IMR-90 (cell line): ENCODE measurements at regions not wholly inside any gene's neighbourhood (a gene's known extent, or its start where the extent isn't known, plus 50 kb on each side); places are given as distances from the start of the nearest gene placed in this dataset.
"Not testable (repeated sequence)": the region's sequence is repeated elsewhere in the genome, so short reads cannot be mapped to it uniquely, and the experiment has no call there.

Source experiments
- ATAC-seq: fragments of 200-7000 bp; cut with Tn5 transposase; 2 replicates; pipeline ENCODE4 v1.9.1; 2020; ENCODE audit warnings: low read depth, mild to moderate bottlenecking, moderate library complexity
- BruUV-seq: library from RNA; stranded (reverse); fragments of 400-500 nt; replicated peaks from 2 replicates; lab custom pipeline; 2021; lab: Mats Ljungman, UMichigan
- CTCF ChIA-PET: fragments of 300-600 bp; formaldehyde crosslinking; extraction: SDS; loops from one replicate; lab custom pipeline; 2021; ENCODE audit warnings: antibody characterized with exemption; lab: Yijun Ruan, JAX
- POLR2A ChIA-PET: fragments of 300-600 bp; sonication (Branson Sonifier 250); formaldehyde crosslinking; loops from one replicate; lab custom pipeline; 2022; ENCODE audit warnings: antibody characterized with exemption; ENCODE audit not compliant: unreplicated experiment; lab: Charles Lee
- DNase-seq: peaks from one replicate; pipeline ENCODE4 v3.0.0; 2013
- H2AFZ ChIP-seq: replicated peaks from 2 replicates; pipeline ENCODE3; 2013; ENCODE audit warnings: low read length, mild to moderate bottlenecking; ENCODE audit not compliant: poor library complexity
- H2AK5ac ChIP-seq: 2 replicates; pipeline ENCODE4 v1.6.1; 2013; ENCODE audit warnings: low read depth, low read length, inconsistent platforms
- H2AK9ac ChIP-seq: replicated peaks from 2 replicates; pipeline ENCODE3; 2013; ENCODE audit warnings: mild to moderate bottlenecking, low read depth, low read length, moderate library complexity; ENCODE audit not compliant: poor library complexity
- H2BK120ac ChIP-seq: 2 replicates; pipeline ENCODE4 v1.6.1; 2013; ENCODE audit warnings: low read depth, low read length, inconsistent platforms
- H2BK15ac ChIP-seq: 3 replicates; pipeline ENCODE4 v1.6.1; 2013; ENCODE audit warnings: low read depth, low read length, inconsistent platforms
- H2BK20ac ChIP-seq: 2 replicates; pipeline ENCODE4 v1.6.1; 2013; ENCODE audit warnings: low read depth, mild to moderate bottlenecking, inconsistent platforms, low read length, moderate library complexity
- H2BK5ac ChIP-seq: 2 replicates; pipeline ENCODE4 v1.6.1; 2013; ENCODE audit warnings: mild to moderate bottlenecking, low read depth, low read length, inconsistent platforms; ENCODE audit not compliant: poor library complexity, severe bottlenecking
- H3K14ac ChIP-seq: replicated peaks from 2 replicates; pipeline ENCODE4 v1.6.1; 2013; ENCODE audit warnings: low read depth, low read length, inconsistent platforms
- H3K18ac ChIP-seq: 2 replicates; pipeline ENCODE4 v1.6.1; 2013; ENCODE audit warnings: low read depth, low read length, control low read depth
- H3K23ac ChIP-seq: 2 replicates; pipeline ENCODE4 v1.6.1; 2013; ENCODE audit warnings: low read depth, low read length, inconsistent platforms
- H3K27ac ChIP-seq: 2 replicates; pipeline ENCODE4 v1.5.1; 2013; ENCODE audit warnings: mild to moderate bottlenecking, control low read depth, low read length; ENCODE audit not compliant: insufficient read depth
- H3K27me3 ChIP-seq: 2 replicates; pipeline ENCODE4 v1.6.1; 2013; ENCODE audit warnings: low read length; ENCODE audit not compliant: control insufficient read depth, insufficient read depth
- H3K36me3 ChIP-seq: 2 replicates; pipeline ENCODE4 v1.6.1; 2013; ENCODE audit warnings: low read length, mixed read lengths; ENCODE audit not compliant: control insufficient read depth, insufficient read depth
- H3K4ac ChIP-seq: 2 replicates; pipeline ENCODE4 v1.6.1; 2013; ENCODE audit warnings: low read depth, low read length, inconsistent platforms
- H3K4me1 ChIP-seq: 2 replicates; pipeline ENCODE4 v1.6.1; 2013; ENCODE audit warnings: low read length, mixed read lengths; ENCODE audit not compliant: control insufficient read depth, insufficient read depth
- H3K4me2 ChIP-seq: 2 replicates; pipeline ENCODE4 v1.6.1; 2013; ENCODE audit warnings: low read depth, mild to moderate bottlenecking, control low read depth, low read length, moderate library complexity
- H3K4me3 ChIP-seq: 2 replicates; pipeline ENCODE4 v1.5.1; 2013; ENCODE audit warnings: low read depth, mild to moderate bottlenecking, control low read depth, low read length, moderate library complexity; ENCODE audit not compliant: insufficient read depth
- H3K56ac ChIP-seq: 2 replicates; pipeline ENCODE4 v1.6.1; 2013; ENCODE audit warnings: low read length, inconsistent platforms; ENCODE audit not compliant: insufficient read depth; ENCODE audit errors: extremely low read depth
- H3K79me1 ChIP-seq, 2 experiments: 2 replicates each; pipeline ENCODE4 v1.6.1; 2013; ENCODE audit warnings: low read length in 2 of 2, inconsistent platforms in 1 of 2, low read depth in 1 of 2
- H3K9ac ChIP-seq: 2 replicates; pipeline ENCODE4 v1.6.1; 2013; ENCODE audit warnings: low read depth, low read length, control low read depth
- H3K9me1 ChIP-seq: 2 replicates; pipeline ENCODE4 v1.6.1; 2013; ENCODE audit warnings: low read length, inconsistent platforms; ENCODE audit not compliant: insufficient read depth
- H3K9me3 ChIP-seq: 2 replicates; pipeline ENCODE4 v1.6.1; 2013; ENCODE audit warnings: low read length; ENCODE audit not compliant: control insufficient read depth, insufficient read depth
- H4K20me1 ChIP-seq: 2 replicates; pipeline ENCODE4 v1.6.1; 2013; ENCODE audit warnings: low read length, inconsistent platforms; ENCODE audit not compliant: insufficient read depth
- H4K5ac ChIP-seq: 2 replicates; pipeline ENCODE4 v1.6.1; 2013; ENCODE audit warnings: mild to moderate bottlenecking, low read depth, low read length, control low read depth
- H4K8ac ChIP-seq, 2 experiments: 2 replicates each; pipeline ENCODE4 v1.6.1; 2013; ENCODE audit warnings: low read depth in 2 of 2, low read length in 2 of 2, control low read depth in 1 of 2, inconsistent platforms in 1 of 2
- H4K91ac ChIP-seq: 2 replicates; pipeline ENCODE4 v1.6.1; 2013; ENCODE audit warnings: low read depth, low read length, inconsistent platforms; ENCODE audit not compliant: insufficient read depth
- NFE2L2 ChIP-seq: fragments of 150-350 bp; IDR thresholded peaks from 2 replicates; pipeline ENCODE4 v1.6.1; 2016; ENCODE audit warnings: low read depth, mild to moderate bottlenecking, low read length
- RCOR1 ChIP-seq: IDR thresholded peaks from 2 replicates; pipeline ENCODE4 v1.6.1; 2012; ENCODE audit warnings: mild to moderate bottlenecking, low read length, improper control_type of control experiment; ENCODE audit not compliant: insufficient replicate concordance
- WGBS, 2 experiments: methylation state at CpG; one replicate each; pipeline versions ENCODE4 v1.1.5 to v1.1.7; 2013; ENCODE audit warnings: missing lambda C conversion rate in 2 of 2; ENCODE audit not compliant: insufficient read length in 1 of 2; ENCODE audit errors: extremely low coverage in 2 of 2; 5-methylcytosine and 5-hydroxymethylcytosine counted together
- dilution Hi-C: fragments of 300-500 bp; cut with HindIII; formaldehyde crosslinking; loops from one replicate; pipeline ENCODE4 v1.14.3; 2018; ENCODE audit warnings: low sequenced_read_pairs; ENCODE audit not compliant: unreplicated experiment
- in situ Hi-C: fragments of 300-500 bp; cut with MboI; formaldehyde crosslinking; loops from 3 replicates; pipeline ENCODE4 v1.14.3; 2019; ENCODE audit warnings: low sequenced_read_pairs, inconsistent platforms, mixed read lengths
- intact Hi-C: fragments of 100-400 bp; cut with micrococcal nuclease; formaldehyde crosslinking; loops from 2 replicates; pipeline ENCODE4 v1.10.0; 2022

GRCh38 chr7:106365252-106366005, 80.6 kb upstream of the NAMPT start:
- Histone ChIP-seq H3K27ac (no peak overlapping the region), H4K5ac (no peak overlapping the region), H4K20me1 (no peaks in the 10 kb centered on the region), H2BK15ac (no peak overlapping the region), H3K4ac (no peak overlapping the region), H3K4me2 (no peak overlapping the region), H3K36me3 (no peaks in the 10 kb centered on the region), H3K9me3 (no peaks in the 10 kb centered on the region), H3K79me1 (no peaks in the 10 kb centered on the region), H2BK120ac (no peak overlapping the region), H4K8ac (no peak overlapping the region), H2AK5ac (no peak overlapping the region), H3K14ac (no peak overlapping the region), H3K9me1 (no peaks in the 10 kb centered on the region), H3K18ac (no peak overlapping the region), H4K91ac (no peak overlapping the region), H3K4me3 (no peak overlapping the region), H2AK9ac (no peak overlapping the region), H2BK20ac (no peak overlapping the region), H3K23ac (no peak overlapping the region), H3K9ac (no peak overlapping the region), H3K4me1 (no peaks in the 10 kb centered on the region), H3K27me3 (no peaks in the 10 kb centered on the region; the same call in 1 of the 2 replicates), H3K56ac (no peak overlapping the region), H2AFZ (no peak overlapping the region), H2BK5ac (no peak overlapping the region)
- CTCF ChIA-PET, result no interaction called here
- WGBS, 2 experiments, result no CpG with 5 or more reads among the region's 3 CpGs
- POLR2A ChIA-PET, result no interaction called here
- ATAC-seq, result no peak
- no TSS peak for BruUV-seq
- in situ Hi-C loops, result no loop called here
- intact Hi-C loops, result loop anchor here (5.0 kb wide), 3 partner anchors 78 to 372 kb away; partner anchors contain the start of gene CCDC71L
- TF ChIP-seq NFE2L2 (peak; percentile 54; the same call in 1 of the 2 replicates), RCOR1 (no peak)
- DNase-seq, result no peak
- dilution Hi-C loops, result no loop called here

DNA sequence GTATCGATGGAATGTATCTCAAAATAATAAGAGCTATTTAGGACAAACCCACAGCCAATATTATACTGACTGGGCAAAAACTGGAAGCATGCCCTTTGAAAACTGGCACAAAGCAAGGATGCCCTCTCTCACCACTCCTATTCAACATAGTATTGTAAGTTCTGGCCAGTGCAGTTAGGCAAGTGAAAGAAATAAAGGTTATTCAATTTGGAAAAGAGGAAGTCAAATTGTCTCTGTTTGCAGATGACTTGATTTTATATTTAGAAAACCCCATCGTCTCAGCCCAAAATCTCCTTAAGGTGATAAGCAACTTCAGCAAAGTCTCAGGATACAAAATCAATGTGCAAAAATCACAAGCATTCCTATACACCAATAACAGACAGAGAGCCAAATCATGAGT, 77.7 kb upstream of the NAMPT start:
- POLR2A ChIA-PET, in situ Hi-C loops: not testable (repeated sequence)

More for the DNA sequence above, 77.7 kb upstream of the NAMPT start:
- H2AK5ac ChIP-seq, H4K91ac ChIP-seq, H3K27me3 ChIP-seq, ATAC-seq, H3K14ac ChIP-seq, BruUV-seq, H3K9me1 ChIP-seq, H2AK9ac ChIP-seq, H3K9me3 ChIP-seq, H2BK5ac ChIP-seq, H3K79me1 ChIP-seq, H4K5ac ChIP-seq, intact Hi-C loops, H3K9ac ChIP-seq, CTCF ChIA-PET, H4K8ac ChIP-seq, H2BK20ac ChIP-seq, H3K4me3 ChIP-seq, H3K23ac ChIP-seq, H3K4me2 ChIP-seq, H3K56ac ChIP-seq, H3K4ac ChIP-seq, H3K4me1 ChIP-seq, H3K36me3 ChIP-seq, H2BK120ac ChIP-seq, DNase-seq, H2BK15ac ChIP-seq, H2AFZ ChIP-seq, H3K18ac ChIP-seq, H3K27ac ChIP-seq, dilution Hi-C loops, H4K20me1 ChIP-seq: not testable (repeated sequence)
- WGBS, 2 experiments, result no CpG with 5 or more reads among the region's 2 CpGs
